ENCODE measurements at regions not wholly inside any gene's neighbourhood (a gene's known extent, or its start where the extent isn't known, plus 50 kb on each side); places are given as distances from the start of the nearest gene placed in this dataset.

- H3K4me1 ChIP-seq (ENCODE audit: insufficient read depth, low read length) = no peaks in the 10 kb centered on the region
- DNase-seq (ENCODE audit: low read depth) (no peak), FAIRE-seq (no peak)
- no peaks in the 10 kb centered on the region for H3K79me2 ChIP-seq (ENCODE audit: insufficient read depth, low read length)
- H3K36me3 ChIP-seq (ENCODE audit: insufficient read depth, low read length) = no peaks in the 10 kb centered on the region
- peaks cover 3% of the 10 kb centered on the region for H3K4me1 Mint-ChIP-seq (ENCODE audit: low read depth, unreplicated experiment)
- no peaks in the 10 kb centered on the region for H3K27me3 Mint-ChIP-seq (ENCODE audit: low read depth, unreplicated experiment)
- H3K4me3 ChIP-seq (ENCODE audit: insufficient read depth, low read depth, low read length) = no peak overlapping the region
- no peak overlapping the region for H3K27ac ChIP-seq (ENCODE audit: low read depth, low read length)
- no peaks in the 10 kb centered on the region for H3K9me3 ChIP-seq (ENCODE audit: insufficient read depth, low read depth, low read length)
- H3K36me3 Mint-ChIP-seq (ENCODE audit: low read depth, unreplicated experiment) = no peaks in the 10 kb centered on the region
- TF ChIP-seq CTCF (IDR thresholded peaks at IDR 0.05; ENCODE audit: insufficient read depth, low read depth, low read length) = no peak
- no peak for TF ChIP-seq EZH2 (IDR thresholded peaks at IDR 0.05; ENCODE audit: insufficient read depth, low read length)
- no peak overlapping the region for H2AFZ ChIP-seq (ENCODE audit: low read depth, low read length)
- no peak overlapping the region for H3K9ac ChIP-seq (ENCODE audit: low read length)
- no peak overlapping the region for H3K4me2 ChIP-seq (ENCODE audit: low read length)
- no peaks in the 10 kb centered on the region for H3K9me3 Mint-ChIP-seq (ENCODE audit: unreplicated experiment)
- no peaks in the 10 kb centered on the region for H4K20me1 ChIP-seq (ENCODE audit: insufficient read depth, low read length)
- no peak overlapping the region for H3K4me3 Mint-ChIP-seq (ENCODE audit: unreplicated experiment)
- H3K27ac Mint-ChIP-seq (ENCODE audit: unreplicated experiment) = no peak overlapping the region
- no peaks in the 10 kb centered on the region for H3K27me3 ChIP-seq (ENCODE audit: insufficient read depth, low read length)
Observed at GRCh38 chr5:44574678-44575077, 185.5 kb upstream of the FGF10 start.

GRCh38 chr5:44568519-44568918, 179.3 kb upstream of the FGF10 start:
- Histone ChIP-seq H3K27ac (ENCODE audit: low read depth, low read length) (no peak overlapping the region), H4K20me1 (ENCODE audit: insufficient read depth, low read length) (no peaks in the 10 kb centered on the region), H3K4me3 (ENCODE audit: insufficient read depth, low read depth, low read length) (no peak overlapping the region), H3K79me2 (ENCODE audit: insufficient read depth, low read length) (no peaks in the 10 kb centered on the region), H3K4me2 (ENCODE audit: low read length) (no peak overlapping the region), H3K9ac (ENCODE audit: low read length) (no peak overlapping the region), H3K27me3 (ENCODE audit: insufficient read depth, low read length) (no peaks in the 10 kb centered on the region), H2AFZ (ENCODE audit: low read depth, low read length) (no peak overlapping the region), H3K9me3 (ENCODE audit: insufficient read depth, low read depth, low read length) (no peaks in the 10 kb centered on the region), H3K36me3 (ENCODE audit: insufficient read depth, low read length) (no peaks in the 10 kb centered on the region), H3K4me1 (ENCODE audit: insufficient read depth, low read length) (no peaks in the 10 kb centered on the region)
- Mint-ChIP-seq H3K27me3 (ENCODE audit: low read depth, unreplicated experiment) (no peaks in the 10 kb centered on the region), H3K9me3 (ENCODE audit: unreplicated experiment) (peaks cover 2% of the 10 kb centered on the region), H3K36me3 (ENCODE audit: low read depth, unreplicated experiment) (no peaks in the 10 kb centered on the region), H3K27ac (ENCODE audit: unreplicated experiment) (peak overlapping the region; percentile 70), H3K4me3 (ENCODE audit: unreplicated experiment) (no peak overlapping the region), H3K4me1 (ENCODE audit: low read depth, unreplicated experiment) (peaks cover 3% of the 10 kb centered on the region)
- TF ChIP-seq EZH2 (IDR thresholded peaks at IDR 0.05; ENCODE audit: insufficient read depth, low read length) (no peak), CTCF (IDR thresholded peaks at IDR 0.05; ENCODE audit: insufficient read depth, low read depth, low read length) (no peak)
- DNase-seq (ENCODE audit: low read depth) (no peak), FAIRE-seq (no peak)

GRCh38 chr5:44565902-44566301, 176.7 kb upstream of the FGF10 start:
- Histone ChIP-seq H3K4me2 (ENCODE audit: low read length) (no peak overlapping the region), H4K20me1 (ENCODE audit: insufficient read depth, low read length) (no peaks in the 10 kb centered on the region), H3K79me2 (ENCODE audit: insufficient read depth, low read length) (no peaks in the 10 kb centered on the region), H2AFZ (ENCODE audit: low read depth, low read length) (no peak overlapping the region), H3K4me3 (ENCODE audit: insufficient read depth, low read depth, low read length) (no peak overlapping the region), H3K27ac (ENCODE audit: low read depth, low read length) (no peak overlapping the region), H3K36me3 (ENCODE audit: insufficient read depth, low read length) (no peaks in the 10 kb centered on the region), H3K9me3 (ENCODE audit: insufficient read depth, low read depth, low read length) (no peaks in the 10 kb centered on the region), H3K4me1 (ENCODE audit: insufficient read depth, low read length) (no peaks in the 10 kb centered on the region), H3K27me3 (ENCODE audit: insufficient read depth, low read length) (no peaks in the 10 kb centered on the region), H3K9ac (ENCODE audit: low read length) (no peak overlapping the region)
- no peaks in the 10 kb centered on the region for H3K36me3 Mint-ChIP-seq (ENCODE audit: low read depth, unreplicated experiment)
- FAIRE-seq (no peak), DNase-seq (ENCODE audit: low read depth) (no peak)
- no peak overlapping the region for H3K27ac Mint-ChIP-seq (ENCODE audit: unreplicated experiment)
- no peak for TF ChIP-seq CTCF (IDR thresholded peaks at IDR 0.05; ENCODE audit: insufficient read depth, low read depth, low read length)
- no peak for TF ChIP-seq EZH2 (IDR thresholded peaks at IDR 0.05; ENCODE audit: insufficient read depth, low read length)
- H3K27me3 Mint-ChIP-seq (ENCODE audit: low read depth, unreplicated experiment) = no peaks in the 10 kb centered on the region
- H3K9me3 Mint-ChIP-seq (ENCODE audit: unreplicated experiment) = peaks cover 2% of the 10 kb centered on the region
- no peak overlapping the region for H3K4me3 Mint-ChIP-seq (ENCODE audit: unreplicated experiment)
- H3K4me1 Mint-ChIP-seq (ENCODE audit: low read depth, unreplicated experiment) = peaks cover 3% of the 10 kb centered on the region

All from astrocyte (in vitro differentiated cells and primary cell).